ENCODE measurements at regions not wholly inside any gene's neighbourhood (a gene's known extent, or its start where the extent isn't known, plus 50 kb on each side); places are given as distances from the start of the nearest gene placed in this dataset.

DNA sequence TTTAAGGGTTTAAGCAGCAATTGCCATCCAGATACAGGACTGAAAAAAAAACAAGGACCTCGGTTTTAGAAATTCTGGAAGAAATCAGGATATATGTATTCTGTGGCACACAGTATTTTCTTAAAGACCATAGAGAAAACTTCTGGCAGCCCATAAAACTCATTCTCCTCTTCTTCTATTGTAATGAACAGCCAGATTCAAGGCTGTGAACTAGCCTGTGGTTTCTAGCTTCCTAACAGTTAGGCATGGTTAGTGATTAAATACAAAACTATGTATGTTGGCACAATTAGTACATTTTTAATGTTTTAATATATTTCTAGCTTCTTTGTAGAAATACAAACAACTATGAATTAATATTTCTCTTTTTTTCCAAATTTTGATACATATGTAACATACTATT, 555.7 kb downstream of the DSC3 start:
- TF ChIP-seq CTCF (IDR thresholded peaks at IDR 0.05; ENCODE audit: low read depth, low read length, poor library complexity, severe bottlenecking) (no peak), EZH2phosphoT487 (IDR thresholded peaks at IDR 0.05; ENCODE audit: borderline replicate concordance, low read length) (no peak)

Measured in DOHH2 (cell line).